ENCODE measurements at regions not wholly inside any gene's neighbourhood (a gene's known extent, or its start where the extent isn't known, plus 50 kb on each side); places are given as distances from the start of the nearest gene placed in this dataset.

DNA sequence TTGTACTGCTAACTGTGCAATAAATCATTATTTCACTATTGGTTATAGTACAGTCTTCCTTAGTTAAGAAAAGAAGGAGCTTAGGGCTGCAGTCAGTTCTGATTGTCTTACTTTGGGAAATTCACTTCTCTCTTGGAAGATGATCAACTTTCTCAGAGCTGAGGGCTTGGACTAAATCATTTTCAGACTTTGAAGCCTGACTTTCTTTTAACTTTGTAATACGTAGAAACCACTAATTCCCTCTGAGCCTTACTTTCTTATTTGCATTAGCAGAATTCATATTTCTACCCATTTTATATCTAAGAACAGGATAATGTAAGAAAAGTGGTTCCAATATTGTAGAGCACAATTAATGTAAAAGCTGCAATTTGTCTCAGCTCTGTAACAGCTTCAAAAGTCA, 386.4 kb downstream of the TRIB2 start:
- TF ChIP-seq ZFHX2 (tag by site-specific recombination; conservative IDR thresholded peaks at IDR 0.05) (no peak), KLF7 (tag by site-specific recombination; IDR thresholded peaks at IDR 0.05; ENCODE audit: borderline replicate concordance) (no peak)
- H3K4me1 ChIP-seq (ENCODE audit: control insufficient read depth, insufficient read depth, low read length), result no peaks in the 10 kb centered on the region
- H3K27ac ChIP-seq (ENCODE audit: extremely low read depth, low read depth, low read length), result no peak overlapping the region
- ChIA-PET POLR2A (no interaction called here), CTCF (no interaction called here)
- no peaks in the 10 kb centered on the region for H3K9me3 ChIP-seq (ENCODE audit: control insufficient read depth, insufficient read depth, low read depth, low read length)
- H3K4me3 ChIP-seq (ENCODE audit: low read depth, low read length), result no peak overlapping the region
- H3K36me3 ChIP-seq (ENCODE audit: control insufficient read depth in 2 of 2, insufficient read depth in 1 of 2, low read length in 2 of 2), result no peaks in the 10 kb centered on the region

DNA sequence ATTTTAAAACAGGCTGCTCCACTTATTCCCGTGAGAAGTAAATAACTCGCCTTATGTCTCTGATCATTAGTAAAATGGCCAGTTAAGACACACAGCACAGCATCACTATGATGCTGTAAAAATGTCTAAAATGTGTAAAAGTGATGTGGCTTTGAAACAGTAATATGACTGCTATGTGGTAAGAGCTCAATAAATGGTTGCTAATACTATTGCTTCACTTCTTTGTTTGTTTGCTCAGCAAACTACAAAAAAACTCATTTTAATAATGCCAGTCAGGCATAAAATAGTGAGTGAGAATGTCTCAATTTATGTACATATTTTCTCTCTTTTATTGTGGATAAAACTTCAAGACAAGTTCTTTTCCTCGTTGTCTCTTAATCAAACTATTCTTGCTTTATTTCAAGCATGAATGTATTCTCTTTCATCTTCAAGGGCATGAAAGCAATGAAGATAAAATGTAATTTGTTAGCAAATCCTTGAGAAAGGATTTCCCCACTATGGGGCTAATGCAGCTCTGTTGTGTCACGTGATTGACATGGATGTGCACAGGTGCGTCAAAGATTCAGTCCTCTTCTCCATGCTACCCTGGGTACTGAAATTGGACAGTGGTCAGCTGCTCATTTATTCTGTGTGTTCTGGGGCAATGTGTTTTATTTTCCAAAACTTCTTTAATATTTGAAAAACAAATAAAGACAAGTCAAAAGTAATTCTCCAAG, 387.2 kb downstream of the TRIB2 start:
- Histone ChIP-seq H3K4me3 (ENCODE audit: low read depth, low read length) (no peak overlapping the region), H3K36me3 (ENCODE audit: control insufficient read depth in 2 of 2, insufficient read depth in 1 of 2, low read length in 2 of 2) (no peaks in the 10 kb centered on the region), H3K27ac (ENCODE audit: extremely low read depth, low read depth, low read length) (no peak overlapping the region), H3K9me3 (ENCODE audit: control insufficient read depth, insufficient read depth, low read depth, low read length) (no peaks in the 10 kb centered on the region), H3K4me1 (ENCODE audit: control insufficient read depth, insufficient read depth, low read length) (no peaks in the 10 kb centered on the region)
- TF ChIP-seq, protein P1, sequence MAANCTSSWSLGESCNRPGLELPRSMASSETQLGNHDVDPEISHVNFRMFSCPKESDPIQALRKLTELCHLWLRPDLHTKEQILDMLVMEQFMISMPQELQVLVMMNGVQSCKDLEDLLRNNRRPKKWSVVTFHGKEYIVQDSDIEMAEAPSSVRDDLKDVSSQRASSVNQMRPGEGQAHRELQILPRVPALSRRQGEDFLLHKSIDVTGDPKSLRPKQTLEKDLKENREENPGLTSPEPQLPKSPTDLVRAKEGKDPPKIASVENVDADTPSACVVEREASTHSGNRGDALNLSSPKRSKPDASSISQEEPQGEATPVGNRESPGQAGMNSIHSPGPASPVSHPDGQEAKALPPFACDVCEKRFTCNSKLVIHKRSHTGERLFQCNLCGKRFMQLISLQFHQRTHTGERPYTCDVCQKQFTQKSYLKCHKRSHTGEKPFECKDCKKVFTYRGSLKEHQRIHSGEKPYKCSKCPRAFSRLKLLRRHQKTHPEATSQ (tag by site-specific recombination; IDR thresholded peaks at IDR 0.05), result no peak
- TF ChIP-seq MYNN (tag by site-specific recombination; IDR thresholded peaks at IDR 0.05; ENCODE audit: borderline replicate concordance), result no peak
- TF ChIP-seq, protein P2, sequence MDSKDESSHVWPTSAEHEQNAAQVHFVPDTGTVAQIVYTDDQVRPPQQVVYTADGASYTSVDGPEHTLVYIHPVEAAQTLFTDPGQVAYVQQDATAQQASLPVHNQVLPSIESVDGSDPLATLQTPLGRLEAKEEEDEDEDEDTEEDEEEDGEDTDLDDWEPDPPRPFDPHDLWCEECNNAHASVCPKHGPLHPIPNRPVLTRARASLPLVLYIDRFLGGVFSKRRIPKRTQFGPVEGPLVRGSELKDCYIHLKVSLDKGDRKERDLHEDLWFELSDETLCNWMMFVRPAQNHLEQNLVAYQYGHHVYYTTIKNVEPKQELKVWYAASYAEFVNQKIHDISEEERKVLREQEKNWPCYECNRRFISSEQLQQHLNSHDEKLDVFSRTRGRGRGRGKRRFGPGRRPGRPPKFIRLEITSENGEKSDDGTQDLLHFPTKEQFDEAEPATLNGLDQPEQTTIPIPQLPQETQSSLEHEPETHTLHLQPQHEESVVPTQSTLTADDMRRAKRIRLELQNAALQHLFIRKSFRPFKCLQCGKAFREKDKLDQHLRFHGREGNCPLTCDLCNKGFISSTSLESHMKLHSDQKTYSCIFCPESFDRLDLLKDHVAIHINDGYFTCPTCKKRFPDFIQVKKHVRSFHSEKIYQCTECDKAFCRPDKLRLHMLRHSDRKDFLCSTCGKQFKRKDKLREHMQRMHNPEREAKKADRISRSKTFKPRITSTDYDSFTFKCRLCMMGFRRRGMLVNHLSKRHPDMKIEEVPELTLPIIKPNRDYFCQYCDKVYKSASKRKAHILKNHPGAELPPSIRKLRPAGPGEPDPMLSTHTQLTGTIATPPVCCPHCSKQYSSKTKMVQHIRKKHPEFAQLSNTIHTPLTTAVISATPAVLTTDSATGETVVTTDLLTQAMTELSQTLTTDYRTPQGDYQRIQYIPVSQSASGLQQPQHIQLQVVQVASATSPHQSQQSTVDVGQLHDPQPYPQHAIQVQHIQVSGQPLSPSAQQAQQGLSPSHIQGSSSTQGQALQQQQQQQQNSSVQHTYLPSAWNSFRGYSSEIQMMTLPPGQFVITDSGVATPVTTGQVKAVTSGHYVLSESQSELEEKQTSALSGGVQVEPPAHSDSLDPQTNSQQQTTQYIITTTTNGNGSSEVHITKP (tag by site-specific recombination; IDR thresholded peaks at IDR 0.05), result no peak
- TF ChIP-seq KLF7 (tag by site-specific recombination; IDR thresholded peaks at IDR 0.05; ENCODE audit: borderline replicate concordance), result no peak
- POLR2A ChIA-PET, result no interaction called here
- CTCF ChIA-PET, result no interaction called here

DNA sequence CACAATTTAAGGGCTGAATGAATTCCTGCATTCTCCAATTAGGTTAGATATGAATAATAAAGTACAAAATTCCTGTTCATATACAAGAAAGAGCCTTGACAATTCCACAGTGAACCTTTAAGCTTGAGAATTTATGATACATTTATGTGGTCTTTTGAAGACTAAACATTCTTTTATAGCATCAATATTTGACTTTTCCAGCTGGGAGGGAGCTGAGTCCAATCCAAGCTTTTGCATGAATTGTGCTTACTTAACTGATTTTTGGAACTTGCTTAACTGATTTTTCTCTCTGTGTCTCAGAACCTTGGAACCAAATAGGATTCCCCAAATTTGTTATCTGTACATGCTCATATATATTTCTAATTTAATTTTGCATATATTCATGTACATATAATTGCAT, 388.0 kb downstream of the TRIB2 start:
- TF ChIP-seq ZSCAN16 (tag by site-specific recombination; IDR thresholded peaks at IDR 0.05) (no peak), ZNF184 (tag by site-specific recombination; IDR thresholded peaks at IDR 0.05) (no peak), ZNF510 (tag by site-specific recombination; IDR thresholded peaks at IDR 0.05; ENCODE audit: insufficient replicate concordance) (no peak), KLF8 (tag by site-specific recombination; IDR thresholded peaks at IDR 0.05) (no peak), ZNF121 (tag by site-specific recombination; IDR thresholded peaks at IDR 0.05) (no peak), KLF1 (tag by site-specific recombination; IDR thresholded peaks at IDR 0.05) (no peak), ZFHX2 (tag by site-specific recombination; conservative IDR thresholded peaks at IDR 0.05) (no peak), EGR2 (tag by site-specific recombination; IDR thresholded peaks at IDR 0.05; ENCODE audit: low read depth) (no peak)
- Histone ChIP-seq H3K4me1 (ENCODE audit: control insufficient read depth, insufficient read depth, low read length) (no peaks in the 10 kb centered on the region), H3K4me3 (ENCODE audit: low read depth, low read length) (no peak overlapping the region), H3K27ac (ENCODE audit: extremely low read depth, low read depth, low read length) (no peak overlapping the region), H3K9me3 (ENCODE audit: control insufficient read depth, insufficient read depth, low read depth, low read length) (no peaks in the 10 kb centered on the region), H3K36me3 (ENCODE audit: control insufficient read depth in 2 of 2, insufficient read depth in 1 of 2, low read length in 2 of 2) (no peaks in the 10 kb centered on the region)
- CTCF ChIA-PET, result no interaction called here
- POLR2A ChIA-PET, result no interaction called here

DNA sequence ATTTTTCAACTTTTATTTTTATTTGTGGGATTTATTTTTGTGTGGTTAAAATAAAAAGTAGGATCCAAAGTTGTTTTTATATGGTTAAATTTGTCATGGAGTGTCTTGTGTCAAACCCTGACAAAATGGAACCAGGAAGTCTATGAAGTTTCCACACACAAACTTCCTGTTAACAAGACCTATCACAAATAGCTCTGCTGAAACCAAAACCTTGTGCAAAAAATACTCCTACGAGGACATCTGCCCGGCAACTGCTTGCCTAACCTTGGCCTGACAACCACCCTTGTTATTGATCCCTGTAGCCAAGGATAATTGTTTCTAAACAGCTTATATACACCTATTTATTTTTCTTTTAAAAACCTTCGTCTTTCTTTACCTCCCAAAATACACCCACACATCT, 389.6 kb downstream of the TRIB2 start:
- Histone ChIP-seq H3K4me3 (ENCODE audit: low read depth, low read length) (no peak overlapping the region), H3K4me1 (ENCODE audit: control insufficient read depth, insufficient read depth, low read length) (no peaks in the 10 kb centered on the region), H3K9me3 (ENCODE audit: control insufficient read depth, insufficient read depth, low read depth, low read length) (no peaks in the 10 kb centered on the region), H3K36me3 (ENCODE audit: control insufficient read depth in 2 of 2, insufficient read depth in 1 of 2, low read length in 2 of 2) (no peaks in the 10 kb centered on the region), H3K27ac (ENCODE audit: extremely low read depth, low read depth, low read length) (no peak overlapping the region)
- CTCF ChIA-PET, result no interaction called here
- POLR2A ChIA-PET, result no interaction called here
- TF ChIP-seq, protein P3, sequence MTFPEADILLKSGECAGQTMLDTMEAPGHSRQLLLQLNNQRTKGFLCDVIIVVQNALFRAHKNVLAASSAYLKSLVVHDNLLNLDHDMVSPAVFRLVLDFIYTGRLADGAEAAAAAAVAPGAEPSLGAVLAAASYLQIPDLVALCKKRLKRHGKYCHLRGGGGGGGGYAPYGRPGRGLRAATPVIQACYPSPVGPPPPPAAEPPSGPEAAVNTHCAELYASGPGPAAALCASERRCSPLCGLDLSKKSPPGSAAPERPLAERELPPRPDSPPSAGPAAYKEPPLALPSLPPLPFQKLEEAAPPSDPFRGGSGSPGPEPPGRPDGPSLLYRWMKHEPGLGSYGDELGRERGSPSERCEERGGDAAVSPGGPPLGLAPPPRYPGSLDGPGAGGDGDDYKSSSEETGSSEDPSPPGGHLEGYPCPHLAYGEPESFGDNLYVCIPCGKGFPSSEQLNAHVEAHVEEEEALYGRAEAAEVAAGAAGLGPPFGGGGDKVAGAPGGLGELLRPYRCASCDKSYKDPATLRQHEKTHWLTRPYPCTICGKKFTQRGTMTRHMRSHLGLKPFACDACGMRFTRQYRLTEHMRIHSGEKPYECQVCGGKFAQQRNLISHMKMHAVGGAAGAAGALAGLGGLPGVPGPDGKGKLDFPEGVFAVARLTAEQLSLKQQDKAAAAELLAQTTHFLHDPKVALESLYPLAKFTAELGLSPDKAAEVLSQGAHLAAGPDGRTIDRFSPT (tag by site-specific recombination; IDR thresholded peaks at IDR 0.05), result no peak
- TF ChIP-seq ZNF777 (tag by site-specific recombination; IDR thresholded peaks at IDR 0.05; ENCODE audit: borderline replicate concordance) (no peak), ZNF202 (tag by site-specific recombination; IDR thresholded peaks at IDR 0.05; ENCODE audit: borderline replicate concordance) (no peak), ZNF510 (tag by site-specific recombination; IDR thresholded peaks at IDR 0.05; ENCODE audit: insufficient replicate concordance) (no peak), OVOL3 (tag by site-specific recombination; IDR thresholded peaks at IDR 0.05) (no peak)
- TF ChIP-seq, protein P4, sequence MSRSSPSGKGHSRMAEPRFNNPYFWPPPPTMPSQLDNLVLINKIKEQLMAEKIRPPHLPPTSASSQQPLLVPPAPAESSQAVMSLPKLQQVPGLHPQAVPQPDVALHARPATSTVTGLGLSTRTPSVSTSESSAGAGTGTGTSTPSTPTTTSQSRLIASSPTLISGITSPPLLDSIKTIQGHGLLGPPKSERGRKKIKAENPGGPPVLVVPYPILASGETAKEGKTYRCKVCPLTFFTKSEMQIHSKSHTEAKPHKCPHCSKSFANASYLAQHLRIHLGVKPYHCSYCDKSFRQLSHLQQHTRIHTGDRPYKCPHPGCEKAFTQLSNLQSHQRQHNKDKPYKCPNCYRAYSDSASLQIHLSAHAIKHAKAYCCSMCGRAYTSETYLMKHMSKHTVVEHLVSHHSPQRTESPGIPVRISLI (tag by site-specific recombination; IDR thresholded peaks at IDR 0.05), result no peak
